ENCODE measurements at regions not wholly inside any gene's neighbourhood (a gene's known extent, or its start where the extent isn't known, plus 50 kb on each side); places are given as distances from the start of the nearest gene placed in this dataset.

GRCh38 chr5:136924490-136924889 lies 559.1 kb upstream of the TRPC7 start:
- DNase-seq (ENCODE audit: low read depth in 1 of 2, low spot score in 1 of 2) = no peak
- no peak for FAIRE-seq
- Histone ChIP-seq H3K4me2 (no peak overlapping the region), H3K4me1 (no peaks in the 10 kb centered on the region), H3K27ac (no peak overlapping the region), H3K9me3 (no peaks in the 10 kb centered on the region; the same call in 2 of the 3 replicates), H3K4me3 (no peak overlapping the region)
- WGBS (ENCODE audit: missing lambda C conversion rate) = 0% methylated on average over 1 of the region's 1 CpG
- ATAC-seq = no peak
- TF ChIP-seq ATOH8 (CRISPR knock-in tag; IDR thresholded peaks at IDR 0.05; ENCODE audit: low read depth) = no peak
- no peak for TF ChIP-seq RAD21 (conservative IDR thresholded peaks at IDR 0.05 in 1 of 2, IDR thresholded peaks at IDR 0.05 in 1 of 2)
- TF ChIP-seq EP300 (IDR thresholded peaks at IDR 0.05) = no peak
- TF ChIP-seq BCL3 (IDR thresholded peaks at IDR 0.05) = no peak
- no peak for TF ChIP-seq ZSCAN20 (CRISPR knock-in tag; IDR thresholded peaks at IDR 0.05)
- no peak for TF ChIP-seq KDM5A (IDR thresholded peaks at IDR 0.05)
- no peak for TF ChIP-seq SMC3 (IDR thresholded peaks at IDR 0.05)
- POLR2A ChIA-PET = no interaction called here
- CTCF ChIA-PET = interaction anchor here (1.1 kb wide), 1 partner anchor 25 kb away, joined by 3 read pairs; no protein-coding TSS in a partner anchor

GRCh38 chr5:136910625-136911024 lies 545.3 kb upstream of the TRPC7 start:
- CTCF ChIA-PET = no interaction called here
- Histone ChIP-seq H3K4me2 (no peak overlapping the region), H3K4me3 (no peak overlapping the region), H3K27ac (no peak overlapping the region), H3K9me3 (no peaks in the 10 kb centered on the region), H3K4me1 (no peaks in the 10 kb centered on the region)
- ATAC-seq = no peak
- TF ChIP-seq CBX2 (IDR thresholded peaks at IDR 0.05; ENCODE audit: borderline replicate concordance, low read depth) (no peak), HOXB5 (CRISPR knock-in tag; IDR thresholded peaks at IDR 0.05) (no peak), FOXS1 (CRISPR knock-in tag; IDR thresholded peaks at IDR 0.05) (no peak), RFX5 (IDR thresholded peaks at IDR 0.05) (no peak), TFCP2L1 (CRISPR knock-in tag; IDR thresholded peaks at IDR 0.05) (no peak)
- DNase-seq (ENCODE audit: low read depth in 1 of 2, low spot score in 1 of 2) = no peak
- FAIRE-seq = no peak
- POLR2A ChIA-PET = no interaction called here
- WGBS (ENCODE audit: missing lambda C conversion rate) = 40% methylated on average over 2 of the region's 2 CpGs

GRCh38 chr5:136909906-136910305 lies 544.6 kb upstream of the TRPC7 start:
- POLR2A ChIA-PET = no interaction called here
- H3K27ac ChIP-seq = no peak overlapping the region
- FAIRE-seq = no peak
- H3K4me3 ChIP-seq = no peak overlapping the region
- no peak for TF ChIP-seq TFCP2L1 (CRISPR knock-in tag; IDR thresholded peaks at IDR 0.05)
- no peak for TF ChIP-seq FOSL2 (IDR thresholded peaks at IDR 0.05)
- TF ChIP-seq FOSL2 (CRISPR knock-in tag; IDR thresholded peaks at IDR 0.05) = no peak
- TF ChIP-seq JUN (IDR thresholded peaks at IDR 0.05) = no peak
- TF ChIP-seq GATA3 (IDR thresholded peaks at IDR 0.05; ENCODE audit: borderline replicate concordance) = no peak
- no peak for TF ChIP-seq KDM5A (IDR thresholded peaks at IDR 0.05)
- no peak for TF ChIP-seq POLR2AphosphoS2 (conservative IDR thresholded peaks at IDR 0.05; ENCODE audit: low read length)
- no peak for TF ChIP-seq REST (IDR thresholded peaks at IDR 0.05)
- no peak for TF ChIP-seq NPAS2 (CRISPR knock-in tag; IDR thresholded peaks at IDR 0.05; ENCODE audit: borderline replicate concordance)
- TF ChIP-seq HES2 (IDR thresholded peaks at IDR 0.05) = no peak
- TF ChIP-seq HEYL (CRISPR knock-in tag; IDR thresholded peaks at IDR 0.05) = no peak
- no peak for TF ChIP-seq HOXB5 (CRISPR knock-in tag; IDR thresholded peaks at IDR 0.05)
- CTCF ChIA-PET = no interaction called here
- H3K4me2 ChIP-seq = no peak overlapping the region
- ATAC-seq = no peak
- no peak for DNase-seq (ENCODE audit: low read depth in 1 of 2, low spot score in 1 of 2)
- H3K4me1 ChIP-seq = no peaks in the 10 kb centered on the region
- H3K9me3 ChIP-seq = no peaks in the 10 kb centered on the region
- WGBS (ENCODE audit: missing lambda C conversion rate) = 10% methylated on average over 2 of the region's 2 CpGs

Measured in A549 (cell line).